ENCODE measurements at regions not wholly inside any gene's neighbourhood (a gene's known extent, or its start where the extent isn't known, plus 50 kb on each side); places are given as distances from the start of the nearest gene placed in this dataset.

- no peak overlapping the region for H3K4me3 Mint-ChIP-seq
- DNase-seq (no peak), ATAC-seq (peak; percentile 27)
- H3K27me3 Mint-ChIP-seq = peaks cover 1% of the 10 kb centered on the region
- H3K36me3 Mint-ChIP-seq (ENCODE audit: low read depth) = no peaks in the 10 kb centered on the region
- TF ChIP-seq CTCF (IDR thresholded peaks at IDR 0.05) = no peak
- ChIA-PET CTCF (interaction anchor here (1.5 kb wide), 1 partner anchor 304 kb away, joined by 4 read pairs; no protein-coding TSS in a partner anchor), POLR2A (no interaction called here)
- H3K9me3 Mint-ChIP-seq = no peaks in the 10 kb centered on the region
- peak overlapping the region; percentile 12 for H3K27ac Mint-ChIP-seq
- intact Hi-C loops (cut with micrococcal nuclease) = no loop called here
- H3K4me1 Mint-ChIP-seq (ENCODE audit: low read depth) = peaks cover 11% of the 10 kb centered on the region
These were observed 60.3 kb downstream of the EOMES start for GRCh38 chr3:27661797-27662196.

- POLR2A ChIA-PET = no interaction called here
- H3K4me1 Mint-ChIP-seq (ENCODE audit: low read depth) = peaks cover 5% of the 10 kb centered on the region
- intact Hi-C loops (cut with micrococcal nuclease) = no loop called here
- H3K27me3 Mint-ChIP-seq = peaks cover 1% of the 10 kb centered on the region
- H3K4me3 Mint-ChIP-seq = no peak overlapping the region
- no peak overlapping the region for H3K27ac Mint-ChIP-seq
- no peaks in the 10 kb centered on the region for H3K9me3 Mint-ChIP-seq
- CTCF ChIA-PET = interaction anchor here (0.7 to 1.9 kb wide), 6 partner anchors 10 to 290 kb away, joined by 3 to 9 read pairs (median 3); partner anchors contain the start of gene NEK10
- no peaks in the 10 kb centered on the region for H3K36me3 Mint-ChIP-seq (ENCODE audit: low read depth)
- TF ChIP-seq CTCF (IDR thresholded peaks at IDR 0.05) = peak; percentile 91
- DNase-seq = peak; percentile 58
- peak; percentile 67 for ATAC-seq
These were observed 62.7 kb downstream of the EOMES start for GRCh38 chr3:27659279-27660021.

GRCh38 chr3:27658741-27659140 is 63.4 kb downstream of the EOMES start:
- Mint-ChIP-seq H3K27ac (no peak overlapping the region), H3K9me3 (no peaks in the 10 kb centered on the region)
- intact Hi-C loops (cut with micrococcal nuclease) = no loop called here

GRCh38 chr3:27657871-27658270 is 64.3 kb downstream of the EOMES start:
- intact Hi-C loops (cut with micrococcal nuclease) = no loop called here

More at GRCh38 chr3:27658741-27659140, 63.4 kb downstream of the EOMES start:
- no peak for DNase-seq
- peaks cover 5% of the 10 kb centered on the region for H3K4me1 Mint-ChIP-seq (ENCODE audit: low read depth)
- no peaks in the 10 kb centered on the region for H3K36me3 Mint-ChIP-seq (ENCODE audit: low read depth)
- POLR2A ChIA-PET = no interaction called here
- no peak for ATAC-seq
- no peak for TF ChIP-seq CTCF (IDR thresholded peaks at IDR 0.05)
- no peak overlapping the region for H3K4me3 Mint-ChIP-seq
- CTCF ChIA-PET = interaction anchor here (0.7 to 2.4 kb wide), 13 partner anchors 7 to 301 kb away, joined by 3 to 9 read pairs (median 3); no protein-coding TSS in a partner anchor
- H3K27me3 Mint-ChIP-seq = peaks cover 1% of the 10 kb centered on the region

More at GRCh38 chr3:27657871-27658270, 64.3 kb downstream of the EOMES start:
- H3K4me1 Mint-ChIP-seq (ENCODE audit: low read depth) = peaks cover 5% of the 10 kb centered on the region
- no peaks in the 10 kb centered on the region for H3K36me3 Mint-ChIP-seq (ENCODE audit: low read depth)
- peaks cover 4% of the 10 kb centered on the region for H3K27me3 Mint-ChIP-seq
- DNase-seq (no peak), ATAC-seq (no peak)
- no peak overlapping the region for H3K27ac Mint-ChIP-seq
- H3K4me3 Mint-ChIP-seq = no peak overlapping the region
- ChIA-PET CTCF (interaction anchor here (0.7 to 2.4 kb wide), 8 partner anchors 8 to 300 kb away, joined by 3 to 8 read pairs (median 4); no protein-coding TSS in a partner anchor), POLR2A (no interaction called here)
- no peak for TF ChIP-seq CTCF (IDR thresholded peaks at IDR 0.05)
- H3K9me3 Mint-ChIP-seq = no peaks in the 10 kb centered on the region

All from activated CD8-positive, alpha-beta T cell treated with anti-CD3 and anti-CD28 coated beads for 36 hours (primary cell).